Esophagus muscularis mucosa (tissue), 4 donors: ENCODE measurements at regions not wholly inside any gene's neighbourhood (a gene's known extent, or its start where the extent isn't known, plus 50 kb on each side); places are given as distances from the start of the nearest gene placed in this dataset.

ENCODE experiments used
- CTCF ChIP-seq, 3 experiments: fragments of 200-600 bp in 2 of 3; fragments of 450-650 bp in 1 of 3; sonication (generic) in 2 of 3; IDR thresholded peaks; one replicate each; pipeline ENCODE4 v1.5.1; 2017 to 2019; ENCODE audit warnings: antibody characterized with exemption in 3 of 3, mild to moderate bottlenecking in 2 of 3, moderate library complexity in 1 of 3
- EP300 ChIP-seq: sonication (generic); formaldehyde crosslinking; IDR thresholded peaks from one replicate; pipeline ENCODE4 v1.6.1; 2017; ENCODE audit warnings: antibody characterized with exemption
- POLR2A ChIP-seq: fragments of 450-650 bp; IDR thresholded peaks from one replicate; pipeline ENCODE4 v1.6.1; 2017; ENCODE audit warnings: antibody characterized with exemption, moderate library complexity, mild to moderate bottlenecking, low read depth
- POLR2AphosphoS5 ChIP-seq, 2 donors: sonication (generic); formaldehyde crosslinking; IDR thresholded peaks; one replicate each; pipeline ENCODE4 v1.6.1; 2017; ENCODE audit warnings: antibody characterized with exemption in 2 of 2

- no peak for TF ChIP-seq POLR2AphosphoS5 (IDR thresholded peaks at IDR 0.05)
- no peak for TF ChIP-seq EP300
- TF ChIP-seq POLR2A: no peak
- no peak for TF ChIP-seq CTCF (IDR thresholded peaks at IDR 0.05)
Observed at GRCh38 chr15:61796056-61796455, 264.2 kb downstream of the VPS13C start.
